HG03571 (cell line): ENCODE measurements at regions not wholly inside any gene's neighbourhood (a gene's known extent, or its start where the extent isn't known, plus 50 kb on each side); places are given as distances from the start of the nearest gene placed in this dataset.
"Not testable (repeated sequence)": the region's sequence is repeated elsewhere in the genome, so short reads cannot be mapped to it uniquely, and the experiment has no call there.

Source experiments
- ATAC-seq: cut with Tn5 transposase; IDR thresholded peaks from one replicate; pipeline ENCODE4 v1.9.1; 2021; ENCODE audit not compliant: unreplicated experiment

- ATAC-seq: no peak
Observed at GRCh38 chr9:32884482-32884881, 101.1 kb downstream of the TMEM215 start.

- ATAC-seq: no peak
Observed at GRCh38 chr9:32886021-32886420, 102.7 kb downstream of the TMEM215 start.

GRCh38 chr9:32894485-32894884 lies 106.9 kb downstream of the APTX start:
- ATAC-seq: not testable (repeated sequence)

- no peak for ATAC-seq
Observed at GRCh38 chr9:32899181-32899580, 102.2 kb downstream of the APTX start.

- no peak for ATAC-seq
Observed at GRCh38 chr9:32899761-32900160, 101.7 kb downstream of the APTX start.

GRCh38 chr9:32906213-32906612 lies 95.2 kb downstream of the APTX start:
- peak; percentile 94 for ATAC-seq

GRCh38 chr9:32915802-32916201 lies 85.6 kb downstream of the APTX start:
- ATAC-seq: no peak

- no peak for ATAC-seq
Observed at GRCh38 chr9:32918628-32919027, 82.8 kb downstream of the APTX start.
